Chondrocyte (in vitro differentiated cells): ENCODE measurements at regions not wholly inside any gene's neighbourhood (a gene's known extent, or its start where the extent isn't known, plus 50 kb on each side); places are given as distances from the start of the nearest gene placed in this dataset.

Experiments
- DNase-seq: peaks from one replicate; pipeline ENCODE4 v3.0.0; 2021; ENCODE audit warnings: mixed read lengths, low spot score
- H3K27ac Mint-ChIP-seq: one replicate; pipeline ENCODE4 v1.8.0; 2021; ENCODE audit warnings: mild to moderate bottlenecking, moderate library complexity, mixed read lengths; ENCODE audit not compliant: unreplicated experiment
- H3K27me3 Mint-ChIP-seq: 2 replicates; pipeline ENCODE4 v1.8.0; 2021; ENCODE audit warnings: low read depth, mixed read lengths
- H3K36me3 Mint-ChIP-seq: 2 replicates; pipeline ENCODE4 v1.8.0; 2021; ENCODE audit warnings: low read depth, mixed read lengths
- H3K4me1 Mint-ChIP-seq: 2 replicates; pipeline ENCODE4 v1.8.0; 2021; ENCODE audit warnings: low read depth, mild to moderate bottlenecking, mixed read lengths
- H3K4me3 Mint-ChIP-seq: one replicate; pipeline ENCODE4 v1.8.0; 2021; ENCODE audit warnings: mild to moderate bottlenecking, moderate library complexity, mixed read lengths; ENCODE audit not compliant: unreplicated experiment
- H3K9me3 Mint-ChIP-seq: 2 replicates; pipeline ENCODE4 v1.8.0; 2021; ENCODE audit warnings: low read depth, mixed read lengths
- CTCF ChIP-seq: fragments of 200-600 bp; sonication (generic); IDR thresholded peaks from 2 replicates; pipeline ENCODE4 v1.5.0; 2021; ENCODE audit warnings: antibody characterized with exemption, mild to moderate bottlenecking, moderate library complexity

- Mint-ChIP-seq H3K27ac (no peak overlapping the region), H3K9me3 (peaks cover 39% of the 10 kb centered on the region), H3K4me3 (no peak overlapping the region), H3K4me1 (no peaks in the 10 kb centered on the region), H3K36me3 (no peaks in the 10 kb centered on the region), H3K27me3 (no peaks in the 10 kb centered on the region)
- DNase-seq, result no peak
- TF ChIP-seq CTCF, result no peak
Observed at GRCh38 chr1:5347726-5348125, 644.5 kb downstream of the NPHP4 start.

DNA sequence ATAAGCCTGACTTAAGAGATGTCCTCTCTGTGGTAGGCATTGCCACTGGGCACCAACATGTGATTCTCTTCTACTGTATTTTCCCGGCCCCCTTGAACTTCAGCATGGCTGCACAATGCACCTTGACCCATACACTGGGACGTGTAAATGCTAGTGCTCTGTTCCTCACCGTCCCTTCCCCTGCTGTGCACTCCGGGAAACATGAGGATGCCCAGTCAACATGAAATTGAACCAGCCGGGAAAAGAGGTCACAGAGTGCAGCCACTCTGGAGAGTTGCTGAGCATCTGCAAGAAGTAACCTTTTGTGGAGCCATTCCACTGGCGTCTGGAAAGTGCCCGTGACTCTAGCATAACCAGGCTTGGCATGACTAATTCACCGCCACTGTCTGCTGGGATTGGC lies 646.7 kb downstream of the NPHP4 start:
- Mint-ChIP-seq H3K4me1 (no peaks in the 10 kb centered on the region), H3K27me3 (no peaks in the 10 kb centered on the region), H3K9me3 (peaks cover 48% of the 10 kb centered on the region), H3K4me3 (no peak overlapping the region), H3K27ac (no peak overlapping the region), H3K36me3 (no peaks in the 10 kb centered on the region)
- DNase-seq, result no peak
- no peak for TF ChIP-seq CTCF

DNA sequence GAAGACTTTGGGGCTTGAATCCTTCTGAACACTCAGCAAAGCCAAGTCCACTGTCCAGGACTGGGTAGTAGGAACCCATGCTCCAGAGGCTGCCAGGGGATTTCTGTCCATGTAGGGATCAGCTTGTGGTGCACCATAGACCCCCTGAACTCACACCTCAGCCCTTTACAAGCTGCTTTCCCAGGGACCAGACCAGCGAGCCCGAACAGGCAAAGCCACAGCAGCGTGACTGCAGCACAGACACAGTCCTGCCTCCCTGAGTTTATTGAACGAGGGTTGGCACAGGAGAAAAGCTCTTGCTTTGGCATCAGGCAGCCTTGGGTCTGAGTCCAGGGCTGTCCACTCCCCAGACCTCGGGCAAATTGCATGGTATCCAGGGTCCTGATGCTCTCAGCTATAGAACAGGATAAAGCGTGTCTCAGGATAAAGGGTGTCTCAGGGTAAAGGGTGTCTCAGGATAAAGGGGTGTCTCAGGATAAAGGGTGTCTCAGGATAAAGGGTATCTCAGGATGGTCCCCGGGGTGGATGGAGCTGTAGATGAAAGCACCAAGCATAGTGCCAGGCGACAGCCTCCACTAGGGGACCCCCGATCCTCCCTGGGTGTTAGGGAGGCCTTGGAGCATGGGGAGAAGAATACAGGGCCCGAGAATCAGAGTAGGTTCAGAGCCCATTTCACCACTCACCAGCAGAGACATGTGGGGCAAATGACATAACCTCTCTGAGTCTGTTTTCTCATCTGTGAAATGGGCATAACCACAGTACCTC lies 648.8 kb downstream of the NPHP4 start:
- Mint-ChIP-seq H3K36me3 (no peaks in the 10 kb centered on the region), H3K4me3 (no peak overlapping the region), H3K9me3 (peaks cover 41% of the 10 kb centered on the region), H3K27ac (no peak overlapping the region), H3K4me1 (no peaks in the 10 kb centered on the region), H3K27me3 (no peaks in the 10 kb centered on the region)
- DNase-seq, result no peak
- TF ChIP-seq CTCF, result no peak

DNA sequence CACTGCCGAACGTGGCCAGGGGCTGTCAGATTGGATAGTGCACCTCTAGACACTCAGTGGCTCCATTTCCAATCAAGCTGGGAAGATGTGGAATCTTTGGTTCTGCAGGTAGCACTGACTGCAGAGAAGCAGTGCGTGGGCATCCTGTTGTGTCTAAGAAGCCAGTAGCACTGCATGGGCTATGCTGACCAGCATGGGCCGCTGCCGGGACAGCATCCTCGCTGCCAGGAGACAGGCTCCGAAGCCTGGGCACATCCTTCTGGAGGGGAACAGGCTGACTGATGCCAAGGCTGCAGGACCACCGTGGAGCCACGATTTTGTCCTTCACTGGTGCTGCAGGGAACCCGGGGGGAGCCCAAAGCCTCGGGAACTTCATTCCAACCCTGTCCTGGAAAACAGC lies 649.4 kb downstream of the NPHP4 start:
- H3K4me1 Mint-ChIP-seq, result no peaks in the 10 kb centered on the region
- DNase-seq, result no peak
- H3K9me3 Mint-ChIP-seq, result peaks cover 45% of the 10 kb centered on the region
- H3K4me3 Mint-ChIP-seq, result no peak overlapping the region
- no peak for TF ChIP-seq CTCF
- H3K27ac Mint-ChIP-seq, result no peak overlapping the region
- H3K36me3 Mint-ChIP-seq, result no peaks in the 10 kb centered on the region
- H3K27me3 Mint-ChIP-seq, result no peaks in the 10 kb centered on the region

- DNase-seq, result no peak
- TF ChIP-seq CTCF, result no peak
- H3K4me3 Mint-ChIP-seq, result no peak overlapping the region
- H3K27ac Mint-ChIP-seq, result no peak overlapping the region
- H3K4me1 Mint-ChIP-seq, result no peaks in the 10 kb centered on the region
- no peaks in the 10 kb centered on the region for H3K27me3 Mint-ChIP-seq
- H3K36me3 Mint-ChIP-seq, result no peaks in the 10 kb centered on the region
- H3K9me3 Mint-ChIP-seq, result peaks cover 50% of the 10 kb centered on the region
Observed at GRCh38 chr1:5342172-5342571, 650.1 kb downstream of the NPHP4 start.
